ENCODE measurements at regions not wholly inside any gene's neighbourhood (a gene's known extent, or its start where the extent isn't known, plus 50 kb on each side); places are given as distances from the start of the nearest gene placed in this dataset.

- TF ChIP-seq CTCF (IDR thresholded peaks at IDR 0.05) (peak in 5 of 6 experiments; percentile 17 to 60 (median 50)), POLR2A (IDR thresholded peaks at IDR 0.05) (no peak)
Observed at GRCh38 chr4:104064646-104065577, 345.1 kb upstream of the TACR3 start.
